ENCODE measurements at regions not wholly inside any gene's neighbourhood (a gene's known extent, or its start where the extent isn't known, plus 50 kb on each side); places are given as distances from the start of the nearest gene placed in this dataset.

DNA sequence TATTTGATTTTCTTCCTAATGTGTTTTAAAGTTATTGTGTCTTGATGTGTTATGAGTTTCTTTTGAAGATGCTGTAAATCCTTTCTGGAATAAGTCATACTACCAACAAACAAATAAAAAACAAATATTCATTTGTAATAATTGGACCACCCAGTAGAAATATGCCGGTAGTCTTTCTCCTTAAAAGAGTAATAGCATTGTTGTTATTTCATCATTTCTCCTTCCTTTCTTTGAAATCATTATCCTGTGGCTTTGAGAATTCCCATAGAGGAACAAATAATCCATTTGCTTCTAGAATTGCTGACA lies 169.4 kb downstream of the NNT start:
- TF ChIP-seq, protein P1, sequence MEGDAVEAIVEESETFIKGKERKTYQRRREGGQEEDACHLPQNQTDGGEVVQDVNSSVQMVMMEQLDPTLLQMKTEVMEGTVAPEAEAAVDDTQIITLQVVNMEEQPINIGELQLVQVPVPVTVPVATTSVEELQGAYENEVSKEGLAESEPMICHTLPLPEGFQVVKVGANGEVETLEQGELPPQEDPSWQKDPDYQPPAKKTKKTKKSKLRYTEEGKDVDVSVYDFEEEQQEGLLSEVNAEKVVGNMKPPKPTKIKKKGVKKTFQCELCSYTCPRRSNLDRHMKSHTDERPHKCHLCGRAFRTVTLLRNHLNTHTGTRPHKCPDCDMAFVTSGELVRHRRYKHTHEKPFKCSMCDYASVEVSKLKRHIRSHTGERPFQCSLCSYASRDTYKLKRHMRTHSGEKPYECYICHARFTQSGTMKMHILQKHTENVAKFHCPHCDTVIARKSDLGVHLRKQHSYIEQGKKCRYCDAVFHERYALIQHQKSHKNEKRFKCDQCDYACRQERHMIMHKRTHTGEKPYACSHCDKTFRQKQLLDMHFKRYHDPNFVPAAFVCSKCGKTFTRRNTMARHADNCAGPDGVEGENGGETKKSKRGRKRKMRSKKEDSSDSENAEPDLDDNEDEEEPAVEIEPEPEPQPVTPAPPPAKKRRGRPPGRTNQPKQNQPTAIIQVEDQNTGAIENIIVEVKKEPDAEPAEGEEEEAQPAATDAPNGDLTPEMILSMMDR (IDR thresholded peaks at IDR 0.05) = no peak
- no peak for TF ChIP-seq POLR2A (IDR thresholded peaks at IDR 0.05)

Data from body of pancreas (tissue), 4 donors.